ENCODE measurements at regions not wholly inside any gene's neighbourhood (a gene's known extent, or its start where the extent isn't known, plus 50 kb on each side); places are given as distances from the start of the nearest gene placed in this dataset.

DNA sequence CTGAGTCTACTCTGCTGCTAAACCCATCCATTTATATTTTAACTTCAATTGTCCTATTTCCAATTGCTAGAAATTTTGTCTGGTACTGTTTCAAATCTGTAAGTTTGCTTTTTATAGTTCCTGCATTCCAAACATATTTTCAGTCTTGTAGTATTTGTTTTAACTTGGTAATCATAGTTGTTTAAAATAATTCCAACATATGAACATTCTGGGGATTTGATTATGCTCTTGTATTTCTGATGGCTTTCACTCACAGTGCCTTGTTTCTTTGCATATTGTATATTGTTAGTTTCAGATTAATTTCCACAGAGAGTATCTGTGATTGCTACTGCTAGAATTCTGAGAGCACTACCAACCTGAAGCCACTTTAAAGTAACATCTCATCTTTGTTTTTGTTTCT, 202.4 kb downstream of the ETAA1 start:
- TF ChIP-seq, protein P1, sequence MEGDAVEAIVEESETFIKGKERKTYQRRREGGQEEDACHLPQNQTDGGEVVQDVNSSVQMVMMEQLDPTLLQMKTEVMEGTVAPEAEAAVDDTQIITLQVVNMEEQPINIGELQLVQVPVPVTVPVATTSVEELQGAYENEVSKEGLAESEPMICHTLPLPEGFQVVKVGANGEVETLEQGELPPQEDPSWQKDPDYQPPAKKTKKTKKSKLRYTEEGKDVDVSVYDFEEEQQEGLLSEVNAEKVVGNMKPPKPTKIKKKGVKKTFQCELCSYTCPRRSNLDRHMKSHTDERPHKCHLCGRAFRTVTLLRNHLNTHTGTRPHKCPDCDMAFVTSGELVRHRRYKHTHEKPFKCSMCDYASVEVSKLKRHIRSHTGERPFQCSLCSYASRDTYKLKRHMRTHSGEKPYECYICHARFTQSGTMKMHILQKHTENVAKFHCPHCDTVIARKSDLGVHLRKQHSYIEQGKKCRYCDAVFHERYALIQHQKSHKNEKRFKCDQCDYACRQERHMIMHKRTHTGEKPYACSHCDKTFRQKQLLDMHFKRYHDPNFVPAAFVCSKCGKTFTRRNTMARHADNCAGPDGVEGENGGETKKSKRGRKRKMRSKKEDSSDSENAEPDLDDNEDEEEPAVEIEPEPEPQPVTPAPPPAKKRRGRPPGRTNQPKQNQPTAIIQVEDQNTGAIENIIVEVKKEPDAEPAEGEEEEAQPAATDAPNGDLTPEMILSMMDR (IDR thresholded peaks at IDR 0.05; ENCODE audit: poor library complexity, severe bottlenecking), result no peak
- TF ChIP-seq EZH2 (IDR thresholded peaks at IDR 0.05; ENCODE audit: borderline replicate concordance, insufficient read depth, low read length, poor library complexity, severe bottlenecking) (no peak), TAF1 (IDR thresholded peaks at IDR 0.05; ENCODE audit: low read depth) (no peak), EP300 (conservative IDR thresholded peaks at IDR 0.05; ENCODE audit: poor library complexity, severe bottlenecking) (no peak), MXI1 (conservative IDR thresholded peaks at IDR 0.05; ENCODE audit: poor library complexity, severe bottlenecking) (no peak), RAD21 (conservative IDR thresholded peaks at IDR 0.05) (no peak), POLR2AphosphoS5 (IDR thresholded peaks at IDR 0.05) (no peak), SMC3 (conservative IDR thresholded peaks at IDR 0.05; ENCODE audit: poor library complexity) (no peak)
- TF ChIP-seq, protein P2, sequence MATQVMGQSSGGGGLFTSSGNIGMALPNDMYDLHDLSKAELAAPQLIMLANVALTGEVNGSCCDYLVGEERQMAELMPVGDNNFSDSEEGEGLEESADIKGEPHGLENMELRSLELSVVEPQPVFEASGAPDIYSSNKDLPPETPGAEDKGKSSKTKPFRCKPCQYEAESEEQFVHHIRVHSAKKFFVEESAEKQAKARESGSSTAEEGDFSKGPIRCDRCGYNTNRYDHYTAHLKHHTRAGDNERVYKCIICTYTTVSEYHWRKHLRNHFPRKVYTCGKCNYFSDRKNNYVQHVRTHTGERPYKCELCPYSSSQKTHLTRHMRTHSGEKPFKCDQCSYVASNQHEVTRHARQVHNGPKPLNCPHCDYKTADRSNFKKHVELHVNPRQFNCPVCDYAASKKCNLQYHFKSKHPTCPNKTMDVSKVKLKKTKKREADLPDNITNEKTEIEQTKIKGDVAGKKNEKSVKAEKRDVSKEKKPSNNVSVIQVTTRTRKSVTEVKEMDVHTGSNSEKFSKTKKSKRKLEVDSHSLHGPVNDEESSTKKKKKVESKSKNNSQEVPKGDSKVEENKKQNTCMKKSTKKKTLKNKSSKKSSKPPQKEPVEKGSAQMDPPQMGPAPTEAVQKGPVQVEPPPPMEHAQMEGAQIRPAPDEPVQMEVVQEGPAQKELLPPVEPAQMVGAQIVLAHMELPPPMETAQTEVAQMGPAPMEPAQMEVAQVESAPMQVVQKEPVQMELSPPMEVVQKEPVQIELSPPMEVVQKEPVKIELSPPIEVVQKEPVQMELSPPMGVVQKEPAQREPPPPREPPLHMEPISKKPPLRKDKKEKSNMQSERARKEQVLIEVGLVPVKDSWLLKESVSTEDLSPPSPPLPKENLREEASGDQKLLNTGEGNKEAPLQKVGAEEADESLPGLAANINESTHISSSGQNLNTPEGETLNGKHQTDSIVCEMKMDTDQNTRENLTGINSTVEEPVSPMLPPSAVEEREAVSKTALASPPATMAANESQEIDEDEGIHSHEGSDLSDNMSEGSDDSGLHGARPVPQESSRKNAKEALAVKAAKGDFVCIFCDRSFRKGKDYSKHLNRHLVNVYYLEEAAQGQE (IDR thresholded peaks at IDR 0.05; ENCODE audit: borderline replicate concordance), result no peak

Data from neural cell (in vitro differentiated cells).